GM18870 (cell line): ENCODE measurements at regions not wholly inside any gene's neighbourhood (a gene's known extent, or its start where the extent isn't known, plus 50 kb on each side); places are given as distances from the start of the nearest gene placed in this dataset.

Experiments used
- ATAC-seq: cut with Tn5 transposase; IDR thresholded peaks from one replicate; pipeline ENCODE4 v1.9.1; 2021; ENCODE audit warnings: moderate library complexity; ENCODE audit not compliant: unreplicated experiment

- ATAC-seq: no peak
These were observed 649.2 kb downstream of the TUSC7 start for GRCh38 chr3:117358717-117359314.

- ATAC-seq: peak; percentile 95
These were observed 657.0 kb downstream of the TUSC7 start for GRCh38 chr3:117366574-117366973.

- ATAC-seq: no peak
These were observed 658.3 kb downstream of the TUSC7 start for GRCh38 chr3:117367861-117368260.

- no peak for ATAC-seq
These were observed 671.1 kb downstream of the TUSC7 start for GRCh38 chr3:117380631-117381030.

- no peak for ATAC-seq
These were observed 683.5 kb downstream of the TUSC7 start for GRCh38 chr3:117393119-117393518.

GRCh38 chr3:117398141-117398899 lies 688.7 kb downstream of the TUSC7 start:
- ATAC-seq: no peak

GRCh38 chr3:117399311-117400078 lies 689.9 kb downstream of the TUSC7 start:
- ATAC-seq: no peak

- no peak for ATAC-seq
These were observed 690.7 kb downstream of the TUSC7 start for GRCh38 chr3:117400303-117400702.

GRCh38 chr3:117404141-117404540 lies 694.6 kb downstream of the TUSC7 start:
- no peak for ATAC-seq

- no peak for ATAC-seq
These were observed 695.2 kb downstream of the TUSC7 start for GRCh38 chr3:117404730-117405129.

GRCh38 chr3:117405359-117405758 lies 695.8 kb downstream of the TUSC7 start:
- no peak for ATAC-seq

GRCh38 chr3:117407317-117407716 lies 697.7 kb downstream of the TUSC7 start:
- ATAC-seq: peak; percentile 90

- ATAC-seq: no peak
These were observed 699.2 kb downstream of the TUSC7 start for GRCh38 chr3:117408811-117409210.

GRCh38 chr3:117409256-117409655 lies 699.7 kb downstream of the TUSC7 start:
- ATAC-seq: no peak

- ATAC-seq: no peak
These were observed 700.3 kb downstream of the TUSC7 start for GRCh38 chr3:117409701-117410459.

GRCh38 chr3:117411971-117412370 lies 702.4 kb downstream of the TUSC7 start:
- ATAC-seq: no peak

- ATAC-seq: no peak
These were observed 707.8 kb downstream of the TUSC7 start for GRCh38 chr3:117417411-117417810.

- no peak for ATAC-seq
These were observed 717.5 kb downstream of the TUSC7 start for GRCh38 chr3:117427081-117427480.

- ATAC-seq: no peak
These were observed 723.8 kb downstream of the TUSC7 start for GRCh38 chr3:117433427-117433826.

- no peak for ATAC-seq
These were observed 725.3 kb downstream of the TUSC7 start for GRCh38 chr3:117434661-117435412.
